ENCODE measurements at regions not wholly inside any gene's neighbourhood (a gene's known extent, or its start where the extent isn't known, plus 50 kb on each side); places are given as distances from the start of the nearest gene placed in this dataset.

DNA sequence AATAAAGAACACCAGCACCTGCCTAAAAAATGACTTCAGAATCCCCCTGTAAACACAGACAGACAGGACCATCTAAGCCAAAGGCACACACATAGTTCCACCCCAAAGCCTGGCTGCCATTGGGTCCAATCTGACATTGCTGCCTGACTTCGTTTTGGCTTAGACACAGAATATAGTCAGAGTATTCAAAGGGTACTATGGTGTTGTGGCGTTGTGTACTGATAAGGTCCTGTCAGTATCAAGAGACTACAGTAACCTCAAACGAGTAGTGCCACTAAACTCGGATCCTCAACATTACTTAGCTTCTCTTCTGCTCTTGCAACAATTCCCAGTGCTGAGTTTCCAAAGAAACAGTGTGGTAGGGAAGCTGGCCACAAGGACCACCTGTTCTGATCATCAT is 169.3 kb upstream of the NR5A2 start:
- H2BK5ac ChIP-seq (ENCODE audit: low read depth, low read length, poor library complexity), result no peak overlapping the region
- WGBS (ENCODE audit: extremely low coverage, insufficient coverage, insufficient read length), result no CpG with 5 or more reads among the region's 4 CpGs
- H3K27me3 ChIP-seq (ENCODE audit: insufficient read depth, low read length), result no peaks in the 10 kb centered on the region
- H2BK120ac ChIP-seq (ENCODE audit: insufficient read depth, low read length, poor library complexity), result no peak overlapping the region
- H2AK5ac ChIP-seq (ENCODE audit: low read length), result no peak overlapping the region
- no peak overlapping the region for H3K14ac ChIP-seq (ENCODE audit: low read length)
- H3K36me3 ChIP-seq (ENCODE audit: control insufficient read depth in 1 of 2, insufficient read depth in 2 of 2, low read length in 2 of 2), result no peaks in the 10 kb centered on the region
- H2AFZ ChIP-seq (ENCODE audit: insufficient read depth, low read length, poor library complexity), result no peak overlapping the region
- no peaks in the 10 kb centered on the region for H3K79me2 ChIP-seq (ENCODE audit: control insufficient read depth, insufficient read depth, low read length, poor library complexity)
- H3K9me3 ChIP-seq (ENCODE audit: insufficient read depth, low read depth, low read length), result no peaks in the 10 kb centered on the region
- no peaks in the 10 kb centered on the region for H3K4me1 ChIP-seq (ENCODE audit: control insufficient read depth in 1 of 2, insufficient read depth in 2 of 2, low read length in 2 of 2)
- no peak overlapping the region for H3K4me3 ChIP-seq (ENCODE audit: low read depth, low read length)
- H3K4ac ChIP-seq (ENCODE audit: low read depth, low read length), result no peak overlapping the region
- no peak overlapping the region for H3K23ac ChIP-seq (ENCODE audit: low read length)
- H4K12ac ChIP-seq (ENCODE audit: low read depth, low read length), result no peak overlapping the region
- H4K8ac ChIP-seq (ENCODE audit: low read depth, low read length), result no peak overlapping the region
- peak in 1 of 2 donors; percentile 4 for DNase-seq
- H3K4me2 ChIP-seq (ENCODE audit: low read length), result no peak overlapping the region
- H2BK12ac ChIP-seq (ENCODE audit: low read length), result no peak overlapping the region
- H3K18ac ChIP-seq (ENCODE audit: low read length), result no peak overlapping the region
- no peaks in the 10 kb centered on the region for H3K79me1 ChIP-seq (ENCODE audit: low read length)
- H3K27ac ChIP-seq (ENCODE audit: low read depth, low read length), result no peak overlapping the region
- no peak overlapping the region for H3K9ac ChIP-seq (ENCODE audit: low read length)
- H4K91ac ChIP-seq (ENCODE audit: low read depth, low read length), result no peak overlapping the region

DNA sequence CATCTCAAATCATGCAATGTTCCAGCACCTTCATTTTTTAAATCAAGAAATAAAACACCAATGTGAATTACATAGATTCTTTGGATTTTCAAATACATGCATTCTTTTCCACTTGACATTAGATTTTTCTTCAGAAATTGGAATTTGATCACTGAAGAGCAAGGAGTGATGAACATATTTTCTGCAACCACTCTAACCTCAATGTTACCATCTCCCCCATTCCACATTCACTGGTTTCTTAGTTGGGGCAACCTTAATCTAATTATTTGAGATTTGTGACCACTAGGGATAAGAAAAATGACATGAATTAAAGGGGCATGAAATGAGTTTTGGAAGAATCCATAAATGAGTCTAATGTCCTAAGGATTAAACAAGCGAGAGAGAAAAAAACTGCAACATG is 168.7 kb upstream of the NR5A2 start:
- no CpG with 5 or more reads among the region's 1 CpG for WGBS (ENCODE audit: extremely low coverage, insufficient coverage, insufficient read length)
- Histone ChIP-seq H3K4me1 (ENCODE audit: control insufficient read depth in 1 of 2, insufficient read depth in 2 of 2, low read length in 2 of 2) (no peaks in the 10 kb centered on the region), H3K4me3 (ENCODE audit: low read depth, low read length) (no peak overlapping the region), H3K27ac (ENCODE audit: low read depth, low read length) (no peak overlapping the region), H3K4ac (ENCODE audit: low read depth, low read length) (no peak overlapping the region), H3K36me3 (ENCODE audit: control insufficient read depth in 1 of 2, insufficient read depth in 2 of 2, low read length in 2 of 2) (no peaks in the 10 kb centered on the region), H3K4me2 (ENCODE audit: low read length) (no peak overlapping the region), H3K9me3 (ENCODE audit: insufficient read depth, low read depth, low read length) (no peaks in the 10 kb centered on the region), H3K14ac (ENCODE audit: low read length) (no peak overlapping the region), H2AFZ (ENCODE audit: insufficient read depth, low read length, poor library complexity) (no peak overlapping the region), H3K18ac (ENCODE audit: low read length) (no peak overlapping the region), H3K79me2 (ENCODE audit: control insufficient read depth, insufficient read depth, low read length, poor library complexity) (no peaks in the 10 kb centered on the region), H4K12ac (ENCODE audit: low read depth, low read length) (no peak overlapping the region), H3K27me3 (ENCODE audit: insufficient read depth, low read length) (no peaks in the 10 kb centered on the region), H2AK5ac (ENCODE audit: low read length) (no peak overlapping the region), H3K23ac (ENCODE audit: low read length) (no peak overlapping the region), H2BK120ac (ENCODE audit: insufficient read depth, low read length, poor library complexity) (no peak overlapping the region), H3K9ac (ENCODE audit: low read length) (no peak overlapping the region), H2BK12ac (ENCODE audit: low read length) (no peak overlapping the region), H2BK5ac (ENCODE audit: low read depth, low read length, poor library complexity) (no peak overlapping the region), H3K79me1 (ENCODE audit: low read length) (no peaks in the 10 kb centered on the region), H4K91ac (ENCODE audit: low read depth, low read length) (no peak overlapping the region), H4K8ac (ENCODE audit: low read depth, low read length) (no peak overlapping the region)
- no peak for DNase-seq

- Histone ChIP-seq H2AK5ac (ENCODE audit: low read length) (no peak overlapping the region), H3K9ac (ENCODE audit: low read length) (no peak overlapping the region), H4K8ac (ENCODE audit: low read depth, low read length) (no peak overlapping the region), H3K9me3 (ENCODE audit: insufficient read depth, low read depth, low read length) (no peaks in the 10 kb centered on the region), H4K91ac (ENCODE audit: low read depth, low read length) (no peak overlapping the region), H3K23ac (ENCODE audit: low read length) (no peak overlapping the region), H3K36me3 (ENCODE audit: control insufficient read depth in 1 of 2, insufficient read depth in 2 of 2, low read length in 2 of 2) (no peaks in the 10 kb centered on the region), H2AFZ (ENCODE audit: insufficient read depth, low read length, poor library complexity) (no peak overlapping the region), H3K27ac (ENCODE audit: low read depth, low read length) (no peak overlapping the region), H3K4me3 (ENCODE audit: low read depth, low read length) (no peak overlapping the region), H3K14ac (ENCODE audit: low read length) (no peak overlapping the region), H3K4me1 (ENCODE audit: control insufficient read depth in 1 of 2, insufficient read depth in 2 of 2, low read length in 2 of 2) (no peaks in the 10 kb centered on the region), H3K18ac (ENCODE audit: low read length) (no peak overlapping the region), H3K79me1 (ENCODE audit: low read length) (no peaks in the 10 kb centered on the region), H2BK12ac (ENCODE audit: low read length) (no peak overlapping the region), H3K79me2 (ENCODE audit: control insufficient read depth, insufficient read depth, low read length, poor library complexity) (no peaks in the 10 kb centered on the region), H2BK5ac (ENCODE audit: low read depth, low read length, poor library complexity) (no peak overlapping the region), H3K4ac (ENCODE audit: low read depth, low read length) (no peak overlapping the region), H3K27me3 (ENCODE audit: insufficient read depth, low read length) (no peaks in the 10 kb centered on the region), H2BK120ac (ENCODE audit: insufficient read depth, low read length, poor library complexity) (no peak overlapping the region), H4K12ac (ENCODE audit: low read depth, low read length) (no peak overlapping the region), H3K4me2 (ENCODE audit: low read length) (no peak overlapping the region)
- DNase-seq, result peak; percentile 14 to 64
- WGBS (ENCODE audit: extremely low coverage, insufficient coverage, insufficient read length), result no CpG with 5 or more reads among the region's 3 CpGs
These were observed 168.0 kb upstream of the NR5A2 start for GRCh38 chr1:199859491-199859933.

GRCh38 chr1:199861020-199861795 is 166.3 kb upstream of the NR5A2 start:
- Histone ChIP-seq H3K27me3 (ENCODE audit: insufficient read depth, low read length) (no peaks in the 10 kb centered on the region), H3K4me1 (ENCODE audit: control insufficient read depth in 1 of 2, insufficient read depth in 2 of 2, low read length in 2 of 2) (no peaks in the 10 kb centered on the region), H3K4me3 (ENCODE audit: low read depth, low read length) (no peak overlapping the region), H3K23ac (ENCODE audit: low read length) (no peak overlapping the region), H3K4me2 (ENCODE audit: low read length) (no peak overlapping the region), H3K9ac (ENCODE audit: low read length) (no peak overlapping the region), H3K4ac (ENCODE audit: low read depth, low read length) (no peak overlapping the region), H3K18ac (ENCODE audit: low read length) (no peak overlapping the region), H2AK5ac (ENCODE audit: low read length) (no peak overlapping the region), H4K8ac (ENCODE audit: low read depth, low read length) (no peak overlapping the region), H3K27ac (ENCODE audit: low read depth, low read length) (no peak overlapping the region), H3K14ac (ENCODE audit: low read length) (no peak overlapping the region), H4K91ac (ENCODE audit: low read depth, low read length) (no peak overlapping the region), H4K12ac (ENCODE audit: low read depth, low read length) (no peak overlapping the region), H2BK120ac (ENCODE audit: insufficient read depth, low read length, poor library complexity) (no peak overlapping the region), H2BK5ac (ENCODE audit: low read depth, low read length, poor library complexity) (no peak overlapping the region), H3K79me2 (ENCODE audit: control insufficient read depth, insufficient read depth, low read length, poor library complexity) (no peaks in the 10 kb centered on the region), H3K9me3 (ENCODE audit: insufficient read depth, low read depth, low read length) (no peaks in the 10 kb centered on the region), H3K36me3 (ENCODE audit: control insufficient read depth in 1 of 2, insufficient read depth in 2 of 2, low read length in 2 of 2) (no peaks in the 10 kb centered on the region), H3K79me1 (ENCODE audit: low read length) (no peaks in the 10 kb centered on the region), H2BK12ac (ENCODE audit: low read length) (no peak overlapping the region), H2AFZ (ENCODE audit: insufficient read depth, low read length, poor library complexity) (no peak overlapping the region)
- no CpG with 5 or more reads among the region's 3 CpGs for WGBS (ENCODE audit: extremely low coverage, insufficient coverage, insufficient read length)
- DNase-seq, result no peak

All from trophoblast cell (in vitro differentiated cells and primary cell).